ENCODE measurements at regions not wholly inside any gene's neighbourhood (a gene's known extent, or its start where the extent isn't known, plus 50 kb on each side); places are given as distances from the start of the nearest gene placed in this dataset.

DNA sequence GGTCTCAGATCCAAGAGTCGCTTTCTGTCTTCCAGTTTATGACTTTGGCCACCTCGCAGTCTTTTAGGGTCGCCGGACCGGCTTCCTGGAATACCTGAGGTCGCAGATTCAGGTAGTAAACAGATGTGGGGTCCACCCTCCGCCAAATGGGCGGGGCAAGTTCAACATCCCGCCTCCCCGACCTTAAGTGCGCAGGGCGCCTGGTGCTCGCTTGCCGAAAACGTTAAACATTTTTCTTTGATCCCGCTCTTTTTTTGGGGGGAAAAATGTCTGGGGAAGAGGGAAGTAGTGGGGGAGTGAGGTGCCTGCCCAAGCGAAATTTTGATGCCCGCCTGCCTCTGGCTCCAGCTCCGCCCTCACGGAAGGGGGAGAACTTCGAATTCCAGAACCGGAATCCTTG lies 73.9 kb upstream of the TBX5 start:
- TF ChIP-seq POLR2A (IDR thresholded peaks at IDR 0.05) (no peak), CTCF (IDR thresholded peaks at IDR 0.05) (no peak)

Measured in lower leg skin (tissue), 3 donors.